Stimulated activated CD8-positive, alpha-beta memory T cell treated with anti-CD3 and anti-CD28 coated beads, Interleukin-12 subunit alpha, Interleukin-12 subunit beta, amount 100 ng/mL, for 4 hours (primary cell): ENCODE measurements at regions not wholly inside any gene's neighbourhood (a gene's known extent, or its start where the extent isn't known, plus 50 kb on each side); places are given as distances from the start of the nearest gene placed in this dataset.
"Not testable (repeated sequence)": the region's sequence is repeated elsewhere in the genome, so short reads cannot be mapped to it uniquely, and the experiment has no call there.

Source experiments
- DNase-seq: peaks from one replicate; pipeline ENCODE4 v3.0.0-alpha.2; 2020; ENCODE audit warnings: low read depth

DNA sequence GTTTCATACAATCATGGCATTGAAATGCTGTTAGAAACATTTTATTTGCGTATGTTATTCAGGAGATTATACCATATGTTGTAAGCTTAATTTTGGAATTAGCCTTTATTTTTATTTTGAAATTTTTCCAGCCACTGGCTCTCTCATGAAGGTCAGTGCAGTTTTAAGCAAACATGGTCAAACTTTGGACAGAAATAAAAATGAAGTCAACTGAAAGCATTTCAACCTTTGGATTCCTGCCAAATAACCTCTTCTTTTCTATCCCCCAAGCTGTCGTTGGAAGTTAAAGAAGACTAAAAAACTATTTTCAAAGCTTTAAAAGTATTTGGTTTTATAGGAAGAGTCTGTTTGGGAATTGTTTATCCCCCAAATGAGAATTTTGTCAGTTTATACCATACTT lies 846.6 kb downstream of the MCTP2 start:
- DNase-seq: no peak

DNA sequence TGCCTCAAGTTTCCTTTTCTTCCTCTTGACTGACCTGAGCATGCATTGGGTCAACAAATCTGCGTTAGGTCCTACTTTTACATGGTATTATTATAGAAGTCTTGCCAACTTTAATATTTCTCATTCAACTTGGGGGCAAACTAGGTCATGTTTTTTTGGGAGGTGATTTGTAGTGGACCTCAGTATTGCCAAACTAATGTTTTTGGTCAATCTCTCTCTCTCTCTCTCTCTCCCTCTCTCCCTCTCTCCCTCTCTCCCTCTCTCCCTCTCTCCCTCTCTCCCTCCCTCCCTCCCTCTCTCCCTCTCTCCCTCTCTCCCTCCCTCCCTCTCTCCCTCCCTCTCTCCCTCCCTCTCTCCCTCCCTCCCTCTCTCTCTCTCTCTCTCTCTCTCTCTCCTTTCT lies 848.9 kb downstream of the MCTP2 start:
- DNase-seq: not testable (repeated sequence)

DNA sequence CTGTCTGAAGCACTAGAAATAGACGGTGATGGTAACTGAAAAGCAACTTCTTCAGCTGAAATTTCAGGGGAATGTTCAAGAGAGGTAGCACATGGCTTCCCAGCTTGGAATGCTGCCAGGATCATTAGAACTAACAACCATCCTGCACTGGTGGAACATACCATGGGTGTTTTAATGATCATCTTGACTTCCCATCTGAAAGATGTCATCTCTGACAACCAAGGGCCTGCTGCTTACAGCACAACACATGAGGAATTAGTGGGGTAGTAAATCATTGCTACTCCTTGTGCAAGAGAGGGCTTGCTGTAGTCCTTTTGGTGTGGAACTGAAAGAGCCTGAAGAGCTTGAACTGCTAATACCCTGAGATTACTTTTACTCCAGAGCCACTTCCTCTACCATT lies 853.7 kb downstream of the MCTP2 start:
- DNase-seq: no peak

DNA sequence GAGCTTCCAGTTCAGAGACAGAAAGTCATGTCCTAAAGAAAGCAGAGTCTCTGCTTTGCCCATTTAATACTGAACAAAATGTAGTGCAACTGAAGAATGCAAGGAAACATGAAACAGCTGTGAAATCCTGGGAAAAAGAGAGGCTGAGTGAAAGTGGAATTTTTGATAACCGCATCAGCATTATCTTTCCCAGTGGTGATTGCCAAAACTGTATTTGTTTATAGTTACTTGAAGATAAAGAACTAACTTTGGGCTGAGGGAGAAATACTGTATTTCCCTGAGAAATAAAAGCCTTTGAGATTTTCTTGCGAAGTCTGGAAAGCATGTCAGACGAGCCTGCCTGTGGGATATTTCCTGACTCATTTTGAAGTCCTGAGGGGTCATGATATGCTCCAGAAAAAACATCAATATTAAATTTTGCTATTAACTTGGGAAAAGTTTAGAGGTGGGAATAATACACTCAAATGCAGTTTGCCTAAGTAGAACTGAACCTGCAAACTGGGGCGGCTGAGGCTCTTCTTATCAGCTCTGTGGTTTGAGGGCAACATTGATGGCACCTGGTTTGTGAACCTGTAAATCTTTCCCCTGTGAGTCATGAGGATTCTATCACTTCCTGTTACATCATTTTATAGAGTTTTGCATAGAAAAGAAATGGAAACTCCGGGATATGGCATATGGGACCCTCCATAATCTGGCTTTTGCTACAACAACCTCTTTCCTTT lies 855.3 kb downstream of the MCTP2 start:
- no peak for DNase-seq

DNA sequence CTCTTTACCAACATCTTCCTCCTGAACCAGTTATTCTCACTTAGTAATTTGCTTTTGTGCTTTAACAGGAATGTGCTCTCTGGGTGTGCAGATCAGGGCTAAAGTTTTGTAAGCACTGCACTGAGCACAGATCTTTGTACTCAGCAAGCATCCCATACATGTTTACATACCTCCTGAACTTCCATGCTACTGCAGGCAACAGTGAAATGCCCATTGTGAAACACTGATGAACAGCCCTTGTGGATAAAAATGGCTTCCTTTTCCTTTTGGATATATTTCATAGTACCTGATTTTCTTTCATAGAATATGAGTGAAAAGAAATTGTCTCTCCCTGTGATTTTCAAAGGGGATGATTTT lies 855.9 kb downstream of the MCTP2 start:
- DNase-seq: no peak

DNA sequence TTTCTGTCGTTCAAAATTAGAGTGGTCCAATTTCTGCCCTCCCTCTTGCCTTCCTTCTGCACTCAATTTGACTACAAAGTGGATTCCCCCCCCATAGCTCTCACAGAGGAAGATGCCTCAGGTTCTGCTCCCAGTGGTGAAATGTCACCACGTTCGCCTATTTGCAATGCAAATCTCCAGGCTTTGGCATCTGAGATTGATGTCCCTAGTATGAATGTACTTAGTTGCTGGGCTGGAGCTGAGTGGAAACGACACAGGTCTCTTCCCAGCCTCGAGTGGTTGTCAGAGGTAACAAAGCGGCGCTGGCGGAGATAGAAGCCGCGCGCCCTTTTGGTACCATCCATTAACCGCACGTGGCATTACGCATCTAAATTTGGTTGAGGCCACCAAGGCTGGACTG lies 860.1 kb downstream of the MCTP2 start:
- DNase-seq: no peak

DNA sequence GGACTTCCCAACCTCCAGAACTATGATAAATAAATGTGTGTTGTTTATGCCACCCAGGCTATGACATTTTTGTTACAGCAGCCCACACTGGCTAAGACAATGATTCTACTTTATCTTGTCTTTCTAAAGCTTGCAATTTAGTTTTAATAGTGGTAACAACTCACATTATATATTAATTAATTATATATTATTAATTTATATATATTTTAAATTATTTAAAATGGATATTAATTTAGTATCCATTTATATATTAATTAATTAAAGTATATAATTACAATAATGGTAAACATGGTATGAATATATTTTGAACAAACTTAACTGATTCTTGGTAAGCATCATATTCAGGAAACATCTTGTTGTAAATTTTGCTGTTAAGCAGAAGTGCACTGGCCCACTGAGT lies 863.9 kb downstream of the MCTP2 start:
- no peak for DNase-seq

DNA sequence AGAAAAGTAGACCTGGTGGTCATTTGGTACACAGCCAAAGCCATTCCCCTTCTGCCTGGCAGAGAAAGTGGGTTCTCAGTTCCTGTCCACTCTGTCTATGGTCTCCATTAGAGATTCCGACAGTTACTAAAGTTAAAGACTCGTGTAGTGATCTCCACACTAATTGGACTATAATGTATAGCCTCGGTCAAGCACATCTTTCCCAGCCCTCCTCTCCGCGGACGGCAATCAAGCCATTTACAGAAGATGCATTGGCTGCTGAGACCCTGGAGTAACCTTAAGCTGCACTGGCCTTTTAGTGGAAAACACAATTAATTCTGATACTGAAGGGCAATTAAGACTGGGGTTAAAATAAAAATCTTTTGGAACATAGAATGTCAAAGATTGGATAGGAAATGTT lies 865.3 kb downstream of the MCTP2 start:
- no peak for DNase-seq

DNA sequence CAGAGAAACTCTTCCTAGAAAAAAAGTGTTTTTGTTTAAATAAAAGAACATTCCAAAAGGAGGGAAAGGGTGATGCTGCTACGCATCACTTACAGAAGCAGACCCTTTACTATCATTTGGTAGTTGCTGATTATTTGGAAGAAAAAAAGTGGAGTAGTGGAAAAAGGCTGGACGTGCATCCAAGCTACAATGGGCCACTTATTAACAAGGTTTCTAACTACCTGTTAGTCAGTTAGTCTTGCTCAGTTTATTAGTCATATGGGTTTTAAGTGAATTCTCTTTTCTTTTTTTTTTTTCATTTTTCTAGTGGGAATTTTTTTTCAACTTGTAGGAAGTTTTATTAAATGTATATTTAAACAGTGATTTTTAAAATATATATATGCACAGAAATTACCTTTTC lies 866.0 kb downstream of the MCTP2 start:
- no peak for DNase-seq

DNA sequence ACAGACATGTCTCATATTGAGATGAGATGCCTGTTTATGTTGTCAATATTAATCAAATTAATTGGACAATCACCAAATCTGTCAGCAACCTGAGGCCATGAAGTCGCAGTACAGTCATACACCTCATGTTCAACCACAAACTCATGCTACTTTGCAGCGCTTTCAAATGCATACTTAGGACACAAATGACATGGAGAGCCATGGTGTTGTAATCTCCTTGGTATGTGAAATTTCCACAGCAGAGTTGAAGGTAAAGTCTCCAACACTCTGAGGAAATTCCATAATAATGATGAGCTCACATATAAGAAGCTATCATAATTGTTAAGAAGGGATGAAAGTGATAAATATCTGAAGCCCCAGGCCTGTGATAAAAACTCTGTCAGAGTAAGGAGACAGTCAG lies 873.9 kb downstream of the MCTP2 start:
- DNase-seq: no peak

DNA sequence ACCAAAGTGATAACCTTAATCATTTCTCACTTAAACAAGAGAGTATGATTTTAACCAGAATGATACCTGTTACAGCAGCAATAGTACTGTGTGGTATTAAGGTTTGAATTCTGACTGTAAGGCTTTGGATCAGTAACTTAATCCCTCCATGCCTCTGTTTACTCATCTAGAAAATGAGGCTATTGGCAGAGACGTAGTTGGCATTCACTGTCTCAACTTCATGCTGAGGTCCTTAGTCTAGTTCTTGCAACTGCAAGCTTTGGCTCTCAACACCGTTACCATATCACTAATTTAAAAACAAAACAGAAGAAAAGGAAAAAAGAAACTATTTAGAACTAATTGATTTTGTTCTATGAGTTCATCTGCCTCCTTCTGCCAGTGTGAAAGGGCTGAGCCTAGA lies 875.4 kb downstream of the MCTP2 start:
- DNase-seq: no peak

DNA sequence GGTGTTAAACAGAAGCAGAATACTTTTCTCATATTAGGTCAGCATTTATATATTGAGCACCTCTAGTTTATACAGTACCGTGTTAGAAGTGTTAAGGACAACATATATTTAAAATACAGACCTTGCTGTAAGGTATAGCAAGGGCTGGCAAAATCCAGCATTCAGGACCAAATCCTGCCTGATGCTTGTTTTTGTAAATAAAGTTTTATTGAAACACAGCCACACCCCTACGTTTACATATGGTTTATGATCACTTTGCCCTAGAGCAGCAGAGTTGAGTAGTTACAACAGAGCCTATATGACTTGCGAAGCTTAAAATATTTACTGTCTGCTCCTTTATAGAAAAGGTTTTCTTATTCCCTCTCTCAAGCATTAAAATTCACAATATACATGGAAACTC lies 877.3 kb downstream of the MCTP2 start:
- DNase-seq: no peak

DNA sequence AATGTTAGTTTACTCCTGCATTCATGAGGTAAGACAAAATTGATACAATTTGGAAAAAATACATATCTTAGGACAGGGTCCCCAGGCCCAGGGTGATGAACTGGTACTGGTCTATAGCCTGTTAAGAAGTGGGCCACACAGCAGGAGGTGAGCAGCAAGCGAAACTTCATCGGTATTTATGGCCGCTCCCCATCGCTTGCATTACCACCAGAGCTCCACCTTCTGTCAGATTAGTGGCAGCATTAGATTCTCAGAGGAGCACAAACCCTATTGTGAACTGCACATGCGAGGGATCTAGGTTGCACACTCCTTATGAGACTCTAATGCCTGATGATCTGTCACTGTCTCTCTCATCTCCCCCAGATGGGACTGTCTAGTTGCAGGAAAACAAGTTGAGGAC lies 880.6 kb downstream of the MCTP2 start:
- DNase-seq: no peak

DNA sequence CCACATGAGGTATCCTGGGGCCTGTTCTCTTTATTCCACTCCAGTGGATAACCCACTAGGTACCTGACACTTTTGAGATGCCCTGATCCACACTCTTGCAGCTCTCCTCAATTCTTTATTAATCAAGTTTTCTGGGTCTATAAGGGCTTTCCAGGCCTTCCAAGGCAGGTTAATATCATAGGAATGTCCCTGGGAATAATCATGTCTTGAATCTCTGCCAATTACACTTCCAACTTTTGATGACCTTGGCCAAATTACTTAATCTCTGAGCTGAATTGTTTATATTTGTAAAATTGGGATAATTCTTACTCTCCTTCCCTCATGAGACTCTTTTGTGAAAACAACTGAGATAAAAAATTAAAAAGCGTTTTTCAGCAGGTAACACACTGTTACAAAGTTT lies 881.7 kb downstream of the MCTP2 start:
- DNase-seq: no peak

DNA sequence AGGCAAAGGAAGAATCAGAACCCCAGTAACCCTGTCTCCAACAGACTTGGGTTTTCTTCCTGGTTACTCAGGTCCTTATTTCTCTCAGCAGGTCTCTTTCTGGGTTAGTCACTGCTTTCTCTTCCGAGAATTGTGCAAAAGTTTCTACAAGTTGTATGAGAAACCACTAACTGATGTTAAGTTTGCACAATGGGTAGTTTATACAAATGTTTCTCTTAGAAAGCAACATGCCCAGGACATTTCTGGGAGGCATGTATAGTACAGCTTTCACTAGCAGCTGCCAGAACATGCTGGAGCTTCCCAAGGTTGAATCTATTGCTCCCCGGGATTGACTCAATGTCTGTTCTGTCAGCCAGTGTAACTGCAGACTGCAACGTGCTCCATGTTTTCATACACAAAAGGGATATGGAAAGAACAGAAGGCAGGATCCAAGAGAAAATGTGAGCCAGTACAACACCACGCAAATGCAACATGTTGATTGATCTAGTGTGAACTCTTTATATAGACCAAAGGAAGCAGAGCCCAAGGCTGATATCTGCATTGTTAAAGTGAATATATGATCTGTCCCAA lies 887.8 kb downstream of the MCTP2 start:
- no peak for DNase-seq

DNA sequence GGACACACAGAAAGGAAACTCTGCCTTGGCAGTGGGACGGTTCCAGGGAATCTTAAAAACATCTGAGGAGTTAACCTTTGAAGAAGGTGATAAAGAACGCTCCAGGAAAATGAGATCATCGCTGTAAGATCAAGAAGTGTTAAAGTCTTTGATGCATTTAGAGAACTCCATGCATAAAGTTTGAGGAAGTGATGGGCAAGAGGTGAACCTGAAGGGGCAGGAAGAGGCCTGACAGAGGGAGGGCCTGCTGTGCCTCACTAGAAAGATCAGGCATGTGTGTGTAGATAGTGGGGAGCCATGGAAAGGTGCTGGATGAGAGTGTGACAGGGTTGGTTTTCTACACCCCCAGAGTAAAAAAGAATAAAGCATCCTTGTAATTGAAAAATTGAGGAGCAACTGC lies 889.2 kb downstream of the MCTP2 start:
- no peak for DNase-seq

DNA sequence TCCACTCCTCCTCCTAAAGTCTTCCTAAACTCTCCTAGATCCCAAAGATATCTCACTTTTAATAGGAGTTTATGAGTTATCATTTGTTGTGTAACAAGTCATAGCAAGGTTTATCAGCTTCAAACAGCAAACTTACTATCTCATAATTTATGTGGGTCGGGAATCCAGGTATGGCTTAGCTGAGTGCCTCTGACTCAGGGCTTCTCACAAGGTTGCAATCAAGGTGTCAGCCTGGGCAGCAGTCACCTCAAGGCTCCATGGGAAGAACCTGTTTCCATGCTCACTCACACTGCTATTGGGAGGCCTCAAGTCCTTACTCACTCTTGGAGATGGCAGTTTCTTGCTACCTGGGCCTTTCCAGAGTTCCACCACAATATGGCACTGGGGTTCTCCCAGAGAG lies 889.8 kb downstream of the MCTP2 start:
- DNase-seq: no peak

DNA sequence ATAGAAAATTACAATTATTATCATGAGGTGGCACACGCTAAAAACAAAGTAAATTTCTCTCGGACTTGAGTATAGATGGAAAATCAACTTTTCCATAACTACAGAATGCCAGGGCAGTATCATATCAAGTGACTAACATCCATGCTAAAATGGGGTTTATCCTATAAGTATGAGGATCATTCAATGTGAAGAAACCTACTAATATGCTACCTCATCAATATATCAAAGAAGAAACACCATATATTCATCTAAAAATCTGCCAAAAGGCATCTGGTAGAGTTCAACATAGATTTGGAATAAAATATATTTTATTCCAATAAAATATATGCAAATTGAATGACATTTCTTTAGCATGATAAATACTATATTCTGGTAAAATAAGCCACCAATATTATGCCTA lies 894.4 kb downstream of the MCTP2 start:
- no peak for DNase-seq

DNA sequence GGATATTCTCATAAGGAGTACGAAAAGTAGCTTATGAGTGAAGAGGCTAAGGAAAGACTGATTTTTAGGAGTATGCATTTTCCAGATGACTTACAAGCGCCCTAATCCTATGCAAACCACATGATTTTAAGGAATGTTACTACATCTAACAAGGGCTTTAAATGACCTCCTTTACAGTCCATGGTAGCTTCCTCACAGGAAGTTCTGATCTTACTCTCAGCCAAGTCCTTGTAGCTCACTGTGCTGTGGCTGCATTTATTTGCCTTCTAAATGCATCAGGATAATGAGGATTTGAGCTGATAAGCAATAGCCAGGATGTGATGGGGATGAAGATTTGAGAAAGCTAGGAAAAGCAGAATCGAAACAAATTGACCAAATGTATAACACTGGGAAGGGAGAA lies 896.0 kb downstream of the MCTP2 start:
- DNase-seq: no peak

DNA sequence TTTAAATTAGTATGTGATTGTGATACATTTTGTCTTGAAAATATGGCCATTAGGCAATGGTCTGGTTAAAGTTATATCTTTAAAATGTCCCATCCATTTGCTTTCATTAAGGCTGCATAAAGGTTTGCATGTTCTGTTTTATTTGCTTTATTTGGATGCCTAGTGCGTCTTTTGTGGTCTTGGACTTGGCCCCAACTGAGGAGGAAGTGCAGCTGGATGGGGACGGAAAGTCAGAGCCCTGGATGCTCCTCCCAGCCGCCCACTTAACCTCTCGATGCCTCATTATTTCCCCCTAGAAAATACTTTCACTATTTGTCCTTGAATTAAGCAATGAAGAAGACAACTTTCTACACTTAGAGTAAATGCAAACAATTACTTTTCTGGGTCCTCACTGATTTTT lies 898.2 kb downstream of the MCTP2 start:
- no peak for DNase-seq

DNA sequence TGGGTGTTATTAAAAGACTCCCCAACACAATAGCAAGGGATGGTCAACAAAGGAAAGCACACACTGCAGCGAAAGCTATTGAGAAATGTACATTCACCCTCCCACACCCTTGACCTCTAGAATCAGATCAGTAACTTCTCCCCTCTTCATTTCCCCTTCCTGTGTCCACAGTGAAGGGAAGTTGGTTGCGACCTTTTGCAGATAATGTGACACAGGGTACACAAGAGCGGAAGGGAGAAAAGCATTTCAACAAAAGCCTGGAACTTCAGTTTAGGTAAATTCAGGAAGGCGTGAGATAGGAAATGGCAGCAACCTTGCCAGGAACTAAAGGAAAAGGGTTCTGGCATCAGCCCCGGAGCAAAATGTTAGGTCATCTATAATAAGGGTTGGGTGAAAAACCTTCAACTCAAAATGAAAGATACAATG lies 899.8 kb downstream of the MCTP2 start:
- DNase-seq: no peak

DNA sequence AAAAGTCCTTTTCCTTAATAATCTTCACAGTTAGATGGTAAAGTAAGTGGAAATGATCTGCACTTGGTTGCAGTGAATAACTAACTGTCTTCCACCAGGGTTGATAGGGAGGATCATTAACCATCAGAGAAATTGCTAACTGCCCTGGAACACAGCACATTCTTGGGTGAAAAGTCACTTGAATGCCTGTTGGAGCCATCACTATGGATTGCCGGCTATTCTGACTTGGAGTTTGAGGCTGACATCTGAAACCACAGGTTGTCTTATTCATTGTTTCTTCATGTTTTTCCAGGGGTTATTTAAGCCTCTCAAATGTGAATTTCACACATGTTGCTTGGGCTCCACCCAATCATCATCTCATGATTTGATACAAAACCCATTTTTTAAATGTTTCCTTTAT lies 901.4 kb downstream of the MCTP2 start:
- DNase-seq: no peak

DNA sequence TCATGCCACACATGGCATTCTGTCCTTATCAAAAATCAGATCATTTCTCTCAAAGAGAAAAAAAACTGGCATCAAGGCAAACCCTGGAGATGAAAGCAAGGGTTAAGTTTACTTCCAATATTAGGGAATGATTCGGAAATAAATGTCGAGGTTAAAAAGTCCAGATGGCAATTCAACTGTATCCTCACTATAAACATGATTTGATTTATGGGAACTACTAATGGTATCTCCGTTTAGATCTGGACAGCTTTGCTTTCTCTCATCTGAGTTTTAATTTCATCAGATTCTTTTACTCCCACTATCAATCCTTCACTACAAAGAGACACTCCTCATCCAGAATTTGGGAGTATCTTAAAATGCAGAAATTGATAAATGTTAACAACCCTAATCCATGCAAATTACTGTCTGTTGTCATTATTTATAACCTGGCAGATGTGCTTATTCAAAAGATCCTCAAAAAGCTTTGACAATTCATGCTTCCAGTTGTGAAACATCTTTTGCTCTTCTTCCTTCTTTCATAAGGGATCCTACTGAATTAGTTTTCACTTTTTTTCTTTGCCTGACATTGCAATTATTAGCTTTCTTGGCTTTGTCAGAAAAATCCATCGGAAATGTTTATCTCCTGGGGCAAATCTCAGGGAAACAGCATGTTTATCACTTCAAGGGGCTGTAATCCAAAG lies 903.2 kb downstream of the MCTP2 start:
- DNase-seq: no peak
